ENCODE measurements at regions not wholly inside any gene's neighbourhood (a gene's known extent, or its start where the extent isn't known, plus 50 kb on each side); places are given as distances from the start of the nearest gene placed in this dataset.

- Histone ChIP-seq H3K9me3 (ENCODE audit: low read length) (no peaks in the 10 kb centered on the region), H4K20me1 (ENCODE audit: low read length) (no peaks in the 10 kb centered on the region), H3K27ac (ENCODE audit: low read length) (no peak overlapping the region), H3K79me2 (ENCODE audit: low read length) (no peaks in the 10 kb centered on the region), H3F3A (ENCODE audit: low read length, unreplicated experiment) (no peaks in the 10 kb centered on the region), H3K4me1 (ENCODE audit: insufficient read depth, low read length) (no peaks in the 10 kb centered on the region), H2AFZ (ENCODE audit: low read length) (no peak overlapping the region; the same call in 1 of the 2 replicates), H3K9me2 (replicated peaks; ENCODE audit: low read length) (no peaks in the 10 kb centered on the region), H3K9ac (ENCODE audit: low read length) (no peak overlapping the region), H3K27me3 (ENCODE audit: low read length) (no peaks in the 10 kb centered on the region), H3K4me3 (ENCODE audit: low read length) (no peak overlapping the region), H3K4me2 (ENCODE audit: low read length) (peak overlapping the region; percentile 19; the same call in 1 of the 2 replicates), H3K36me3 (ENCODE audit: low read depth, low read length) (no peaks in the 10 kb centered on the region)
- no TSS peak for BruUV-seq (replicated peaks)
- peak; percentile 90 for ATAC-seq
- ChIA-PET POLR2A (ENCODE audit: unreplicated experiment) (no interaction called here), CTCF (no interaction called here)
- TF ChIP-seq EZH2phosphoT487 (IDR thresholded peaks at IDR 0.05; ENCODE audit: borderline replicate concordance, low read length) (no peak), EZH2 (IDR thresholded peaks at IDR 0.05; ENCODE audit: low read length, unreplicated experiment) (no peak), CTCF (conservative IDR thresholded peaks at IDR 0.05; ENCODE audit: low read depth, low read length) (no peak)
- intact Hi-C loops (cut with micrococcal nuclease) = no loop called here
- DNase-seq = peak; percentile 52
Measured at GRCh38 chr13:89862691-89863036, 1484.8 kb upstream of the MIR17HG start.

- Histone ChIP-seq H3K4me2 (ENCODE audit: low read length) (no peak overlapping the region), H3K79me2 (ENCODE audit: low read length) (no peaks in the 10 kb centered on the region), H3K9me3 (ENCODE audit: low read length) (no peaks in the 10 kb centered on the region), H3K36me3 (ENCODE audit: low read depth, low read length) (no peaks in the 10 kb centered on the region), H3F3A (ENCODE audit: low read length, unreplicated experiment) (no peaks in the 10 kb centered on the region), H3K4me3 (ENCODE audit: low read length) (no peak overlapping the region), H3K9me2 (replicated peaks; ENCODE audit: low read length) (no peaks in the 10 kb centered on the region), H3K4me1 (ENCODE audit: insufficient read depth, low read length) (no peaks in the 10 kb centered on the region), H3K27me3 (ENCODE audit: low read length) (no peaks in the 10 kb centered on the region), H3K9ac (ENCODE audit: low read length) (no peak overlapping the region), H3K27ac (ENCODE audit: low read length) (no peak overlapping the region), H2AFZ (ENCODE audit: low read length) (no peak overlapping the region), H4K20me1 (ENCODE audit: low read length) (no peaks in the 10 kb centered on the region)
- ATAC-seq (no peak), DNase-seq (no peak)
- POLR2A ChIA-PET (ENCODE audit: unreplicated experiment) = no interaction called here
- intact Hi-C loops (cut with micrococcal nuclease) = no loop called here
- TF ChIP-seq EZH2phosphoT487 (IDR thresholded peaks at IDR 0.05; ENCODE audit: borderline replicate concordance, low read length) = no peak
- BruUV-seq (replicated peaks) = no TSS peak
- CTCF ChIA-PET = no interaction called here
Measured at GRCh38 chr13:89865164-89866064, 1482.1 kb upstream of the MIR17HG start.

- Histone ChIP-seq H3K27me3 (ENCODE audit: low read length) (no peaks in the 10 kb centered on the region), H3K4me3 (ENCODE audit: low read length) (no peak overlapping the region), H3K4me2 (ENCODE audit: low read length) (no peak overlapping the region), H4K20me1 (ENCODE audit: low read length) (no peaks in the 10 kb centered on the region), H2AFZ (ENCODE audit: low read length) (no peak overlapping the region), H3F3A (ENCODE audit: low read length, unreplicated experiment) (no peaks in the 10 kb centered on the region), H3K9me3 (ENCODE audit: low read length) (no peaks in the 10 kb centered on the region), H3K9ac (ENCODE audit: low read length) (no peak overlapping the region), H3K4me1 (ENCODE audit: insufficient read depth, low read length) (no peaks in the 10 kb centered on the region), H3K36me3 (ENCODE audit: low read depth, low read length) (no peaks in the 10 kb centered on the region), H3K27ac (ENCODE audit: low read length) (no peak overlapping the region), H3K79me2 (ENCODE audit: low read length) (no peaks in the 10 kb centered on the region), H3K9me2 (replicated peaks; ENCODE audit: low read length) (no peaks in the 10 kb centered on the region)
- intact Hi-C loops (cut with micrococcal nuclease) = no loop called here
- TF ChIP-seq CTCF (conservative IDR thresholded peaks at IDR 0.05; ENCODE audit: low read depth, low read length) (no peak), EZH2 (IDR thresholded peaks at IDR 0.05; ENCODE audit: low read length, unreplicated experiment) (no peak), EZH2phosphoT487 (IDR thresholded peaks at IDR 0.05; ENCODE audit: borderline replicate concordance, low read length) (no peak)
- CTCF ChIA-PET = no interaction called here
- POLR2A ChIA-PET (ENCODE audit: unreplicated experiment) = no interaction called here
- BruUV-seq (replicated peaks) = no TSS peak
- DNase-seq = no peak
- no peak for ATAC-seq
Measured at GRCh38 chr13:89869312-89869711, 1478.2 kb upstream of the MIR17HG start.
